ENCODE measurements at regions not wholly inside any gene's neighbourhood (a gene's known extent, or its start where the extent isn't known, plus 50 kb on each side); places are given as distances from the start of the nearest gene placed in this dataset.

DNA sequence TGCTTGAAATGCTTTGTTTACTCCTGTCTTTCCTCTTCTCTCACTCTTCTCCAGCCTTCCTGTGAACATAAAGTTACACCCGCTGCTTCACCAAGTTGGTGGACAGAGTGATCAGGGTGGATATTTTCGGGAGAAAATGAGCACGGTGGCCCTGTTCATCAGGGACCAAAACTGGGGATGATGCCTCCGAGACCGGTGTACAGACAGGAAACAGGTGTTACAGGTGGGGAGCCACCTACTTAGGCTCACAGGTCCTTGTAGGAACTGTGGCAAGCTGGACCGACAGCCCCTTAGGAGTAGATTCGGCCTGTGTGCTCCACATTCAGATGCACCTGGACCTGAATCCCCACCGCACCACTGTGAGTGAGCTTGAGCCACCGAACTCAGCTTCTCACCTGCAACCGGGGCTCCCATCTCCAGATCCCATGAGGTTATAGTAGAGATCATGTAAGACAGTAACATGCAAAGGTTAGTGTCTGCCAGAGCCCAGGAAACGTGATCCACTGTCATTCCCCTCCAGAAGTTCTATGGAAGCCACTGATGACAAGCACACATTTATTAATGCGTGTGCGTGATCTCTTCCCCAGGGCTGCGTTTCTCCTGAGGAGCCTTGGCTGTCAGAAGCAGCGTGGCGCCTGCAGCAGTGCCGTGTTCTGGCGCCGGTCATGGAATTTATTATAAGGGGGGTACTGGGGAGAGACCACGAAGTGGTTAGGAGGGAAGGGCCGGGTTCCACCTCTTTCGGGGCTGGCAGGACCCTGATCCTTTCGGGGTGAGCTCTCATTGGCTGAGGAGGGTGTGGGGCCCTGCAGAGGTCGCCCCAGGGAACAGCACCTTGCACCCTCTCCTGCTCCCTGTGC lies 94.2 kb downstream of the ERMARD start:
- no peak for TF ChIP-seq EZH2 (IDR thresholded peaks at IDR 0.05; ENCODE audit: borderline replicate concordance, low read depth, low read length, poor library complexity, severe bottlenecking)
- TF ChIP-seq, protein P1, sequence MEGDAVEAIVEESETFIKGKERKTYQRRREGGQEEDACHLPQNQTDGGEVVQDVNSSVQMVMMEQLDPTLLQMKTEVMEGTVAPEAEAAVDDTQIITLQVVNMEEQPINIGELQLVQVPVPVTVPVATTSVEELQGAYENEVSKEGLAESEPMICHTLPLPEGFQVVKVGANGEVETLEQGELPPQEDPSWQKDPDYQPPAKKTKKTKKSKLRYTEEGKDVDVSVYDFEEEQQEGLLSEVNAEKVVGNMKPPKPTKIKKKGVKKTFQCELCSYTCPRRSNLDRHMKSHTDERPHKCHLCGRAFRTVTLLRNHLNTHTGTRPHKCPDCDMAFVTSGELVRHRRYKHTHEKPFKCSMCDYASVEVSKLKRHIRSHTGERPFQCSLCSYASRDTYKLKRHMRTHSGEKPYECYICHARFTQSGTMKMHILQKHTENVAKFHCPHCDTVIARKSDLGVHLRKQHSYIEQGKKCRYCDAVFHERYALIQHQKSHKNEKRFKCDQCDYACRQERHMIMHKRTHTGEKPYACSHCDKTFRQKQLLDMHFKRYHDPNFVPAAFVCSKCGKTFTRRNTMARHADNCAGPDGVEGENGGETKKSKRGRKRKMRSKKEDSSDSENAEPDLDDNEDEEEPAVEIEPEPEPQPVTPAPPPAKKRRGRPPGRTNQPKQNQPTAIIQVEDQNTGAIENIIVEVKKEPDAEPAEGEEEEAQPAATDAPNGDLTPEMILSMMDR (conservative IDR thresholded peaks at IDR 0.05; ENCODE audit: low read depth, low read length): no peak
- ChIA-PET CTCF (no interaction called here), POLR2A (ENCODE audit: low non-redundant PET) (no interaction called here)
- DNase-seq (ENCODE audit: low spot score): no peak
- intact Hi-C loops (cut with micrococcal nuclease; ENCODE audit: unreplicated experiment): no loop called here
- BruUV-seq (replicated peaks): no TSS peak
- Histone ChIP-seq H3K4me1 (ENCODE audit: insufficient read depth, low read length, poor library complexity, severe bottlenecking) (peaks cover 3% of the 10 kb centered on the region), H3K36me3 (ENCODE audit: insufficient read depth, low read length, poor library complexity, severe bottlenecking) (no peaks in the 10 kb centered on the region), H3K27me3 (replicated peaks; ENCODE audit: insufficient read depth, low read depth, low read length, poor library complexity) (no peaks in the 10 kb centered on the region), H3K27ac (ENCODE audit: low read depth, low read length, poor library complexity, severe bottlenecking) (no peak overlapping the region), H3K4me3 (ENCODE audit: low read depth, low read length, poor library complexity, severe bottlenecking) (no peak overlapping the region), H3K9me3 (ENCODE audit: low read depth, low read length, poor library complexity, severe bottlenecking) (no peaks in the 10 kb centered on the region)

DNA sequence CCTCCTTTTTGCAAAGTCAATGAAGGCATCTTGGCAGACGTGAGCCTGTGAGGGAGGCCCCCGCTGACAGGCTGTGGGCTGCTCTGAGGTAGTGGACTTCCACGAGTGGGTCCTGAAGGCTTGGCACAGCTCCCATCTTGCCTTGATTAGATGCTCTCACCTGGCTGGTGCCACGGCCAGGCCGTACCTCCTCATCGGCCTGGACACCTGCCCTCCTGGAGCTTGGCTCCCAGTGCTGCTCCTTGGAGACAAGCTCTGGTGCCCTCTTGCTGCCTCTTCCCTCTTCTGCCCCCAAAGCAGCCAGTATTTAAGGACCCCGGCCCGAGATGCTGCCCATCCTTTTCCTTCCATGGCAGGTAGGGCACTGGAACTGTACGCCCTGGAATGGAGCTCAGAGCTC lies 93.5 kb downstream of the ERMARD start:
- H3K36me3 ChIP-seq (ENCODE audit: insufficient read depth, low read length, poor library complexity, severe bottlenecking): no peaks in the 10 kb centered on the region
- no peak for DNase-seq (ENCODE audit: low spot score)
- ChIA-PET CTCF (no interaction called here), POLR2A (ENCODE audit: low non-redundant PET) (no interaction called here)
- TF ChIP-seq, protein P1 (conservative IDR thresholded peaks at IDR 0.05; ENCODE audit: low read depth, low read length): no peak
- TF ChIP-seq EZH2 (IDR thresholded peaks at IDR 0.05; ENCODE audit: borderline replicate concordance, low read depth, low read length, poor library complexity, severe bottlenecking): no peak
- no peaks in the 10 kb centered on the region for H3K27me3 ChIP-seq (replicated peaks; ENCODE audit: insufficient read depth, low read depth, low read length, poor library complexity)
- no peak overlapping the region for H3K4me3 ChIP-seq (ENCODE audit: low read depth, low read length, poor library complexity, severe bottlenecking)
- H3K4me1 ChIP-seq (ENCODE audit: insufficient read depth, low read length, poor library complexity, severe bottlenecking): no peaks in the 10 kb centered on the region
- H3K27ac ChIP-seq (ENCODE audit: low read depth, low read length, poor library complexity, severe bottlenecking): no peak overlapping the region
- no TSS peak for BruUV-seq (replicated peaks)
- H3K9me3 ChIP-seq (ENCODE audit: low read depth, low read length, poor library complexity, severe bottlenecking): no peaks in the 10 kb centered on the region
- intact Hi-C loops (cut with micrococcal nuclease; ENCODE audit: unreplicated experiment): no loop called here

DNA sequence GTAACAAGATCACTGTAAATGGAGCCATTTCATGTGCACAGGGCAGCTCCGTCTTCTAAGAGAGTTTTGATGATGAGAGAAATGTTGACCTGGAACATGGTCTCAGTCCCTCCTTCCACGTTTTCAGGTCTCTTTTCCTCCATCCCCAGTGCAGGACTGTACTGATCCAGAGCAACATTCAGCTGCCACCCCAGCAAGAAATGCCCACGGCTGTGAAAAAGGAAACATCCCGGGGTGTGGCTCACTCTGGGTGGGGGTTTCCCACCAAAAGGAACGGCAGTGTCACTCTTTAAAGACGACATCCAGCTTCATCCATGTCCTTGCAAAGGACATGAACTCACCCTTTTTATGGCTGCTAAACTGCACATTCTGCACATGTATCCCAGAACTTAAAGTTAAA lies 92.6 kb downstream of the ERMARD start:
- ChIA-PET CTCF (no interaction called here), POLR2A (ENCODE audit: low non-redundant PET) (no interaction called here)
- TF ChIP-seq, protein P1 (conservative IDR thresholded peaks at IDR 0.05; ENCODE audit: low read depth, low read length): no peak
- no peak for TF ChIP-seq EZH2 (IDR thresholded peaks at IDR 0.05; ENCODE audit: borderline replicate concordance, low read depth, low read length, poor library complexity, severe bottlenecking)
- Histone ChIP-seq H3K36me3 (ENCODE audit: insufficient read depth, low read length, poor library complexity, severe bottlenecking) (no peaks in the 10 kb centered on the region), H3K27ac (ENCODE audit: low read depth, low read length, poor library complexity, severe bottlenecking) (no peak overlapping the region), H3K4me3 (ENCODE audit: low read depth, low read length, poor library complexity, severe bottlenecking) (no peak overlapping the region), H3K9me3 (ENCODE audit: low read depth, low read length, poor library complexity, severe bottlenecking) (no peaks in the 10 kb centered on the region), H3K4me1 (ENCODE audit: insufficient read depth, low read length, poor library complexity, severe bottlenecking) (no peaks in the 10 kb centered on the region), H3K27me3 (replicated peaks; ENCODE audit: insufficient read depth, low read depth, low read length, poor library complexity) (no peaks in the 10 kb centered on the region)
- no TSS peak for BruUV-seq (replicated peaks)
- intact Hi-C loops (cut with micrococcal nuclease; ENCODE audit: unreplicated experiment): no loop called here
- no peak for DNase-seq (ENCODE audit: low spot score)
